Upper lobe of left lung (tissue), 6 donors: ENCODE measurements at regions not wholly inside any gene's neighbourhood (a gene's known extent, or its start where the extent isn't known, plus 50 kb on each side); places are given as distances from the start of the nearest gene placed in this dataset.
A peak's percentile ranks its signal among the peaks of the same experiment; 100 is the strongest.

Source experiments
- ATAC-seq, 2 donors: fragments of 200-7000 bp; cut with Tn5 transposase; one replicate each; pipeline ENCODE4 v1.9.1; 2022; ENCODE audit warnings: mild to moderate bottlenecking in 2 of 2, moderate library complexity in 2 of 2; ENCODE audit not compliant: low FRiP score in 2 of 2
- DNase-seq, 2 donors: peaks; one replicate each; pipeline ENCODE4 v3.0.0-alpha.2; 2019 to 2020
- H3K27ac ChIP-seq, 4 donors: fragments of 200-600 bp; sonication (generic); one replicate each; pipeline ENCODE4 v1.5.1; 2016 to 2019
- H3K27me3 ChIP-seq, 4 donors: fragments of 200-600 bp; sonication (generic); one replicate each; pipeline ENCODE4 v1.5.1; 2017 to 2019
- H3K36me3 ChIP-seq, 4 donors: fragments of 200-600 bp; sonication (generic); one replicate each; pipeline ENCODE4 v1.5.1; 2016 to 2019
- H3K4me1 ChIP-seq, 4 donors: fragments of 200-600 bp; sonication (generic); one replicate each; pipeline ENCODE4 v1.5.1; 2018 to 2019
- H3K4me3 ChIP-seq, 4 donors: fragments of 200-600 bp; sonication (generic); one replicate each; pipeline ENCODE4 v1.5.1; 2017 to 2019; ENCODE audit warnings: mild to moderate bottlenecking in 2 of 4, moderate library complexity in 1 of 4
- H3K9me3 ChIP-seq, 4 donors: fragments of 200-600 bp; sonication (generic); one replicate each; pipeline ENCODE4 v1.5.1; 2018 to 2019
- EP300 ChIP-seq, 4 donors: sonication (generic); formaldehyde crosslinking; IDR thresholded peaks; one replicate each; pipeline ENCODE4 v1.5.1; 2017; ENCODE audit warnings: antibody characterized with exemption in 4 of 4, control low read depth in 2 of 4
- POLR2A ChIP-seq, 4 donors: fragments of 450-650 bp; IDR thresholded peaks; one replicate each; pipeline ENCODE4 v1.5.1; 2016 to 2017; ENCODE audit warnings: antibody characterized with exemption in 4 of 4, mild to moderate bottlenecking in 2 of 4
- POLR2AphosphoS5 ChIP-seq, 2 donors: sonication (generic); formaldehyde crosslinking; IDR thresholded peaks; one replicate each; pipeline ENCODE4 v1.5.1; 2017; ENCODE audit warnings: antibody characterized with exemption in 2 of 2
- WGBS, 2 donors: methylation state at CpG; one replicate each; pipeline ENCODE4 v1.1.5; 2017 to 2018; 5-methylcytosine and 5-hydroxymethylcytosine counted together
- TF ChIP-seq, protein P1 (sequence below), 6 experiments: fragments of 450-650 bp in 4 of 6; fragments of 200-600 bp in 2 of 6; sonication (generic) in 2 of 6; IDR thresholded peaks; one replicate each; pipeline ENCODE4 v1.5.1; 2016 to 2019; ENCODE audit warnings: antibody characterized with exemption in 6 of 6
- donor health status: DM: no; HTN: no; CAD: no; lungs with moderate emphysema.
- donor health status: DM: no; HTN: yes; CAD: no; lungs with severe emphysema.

DNA sequence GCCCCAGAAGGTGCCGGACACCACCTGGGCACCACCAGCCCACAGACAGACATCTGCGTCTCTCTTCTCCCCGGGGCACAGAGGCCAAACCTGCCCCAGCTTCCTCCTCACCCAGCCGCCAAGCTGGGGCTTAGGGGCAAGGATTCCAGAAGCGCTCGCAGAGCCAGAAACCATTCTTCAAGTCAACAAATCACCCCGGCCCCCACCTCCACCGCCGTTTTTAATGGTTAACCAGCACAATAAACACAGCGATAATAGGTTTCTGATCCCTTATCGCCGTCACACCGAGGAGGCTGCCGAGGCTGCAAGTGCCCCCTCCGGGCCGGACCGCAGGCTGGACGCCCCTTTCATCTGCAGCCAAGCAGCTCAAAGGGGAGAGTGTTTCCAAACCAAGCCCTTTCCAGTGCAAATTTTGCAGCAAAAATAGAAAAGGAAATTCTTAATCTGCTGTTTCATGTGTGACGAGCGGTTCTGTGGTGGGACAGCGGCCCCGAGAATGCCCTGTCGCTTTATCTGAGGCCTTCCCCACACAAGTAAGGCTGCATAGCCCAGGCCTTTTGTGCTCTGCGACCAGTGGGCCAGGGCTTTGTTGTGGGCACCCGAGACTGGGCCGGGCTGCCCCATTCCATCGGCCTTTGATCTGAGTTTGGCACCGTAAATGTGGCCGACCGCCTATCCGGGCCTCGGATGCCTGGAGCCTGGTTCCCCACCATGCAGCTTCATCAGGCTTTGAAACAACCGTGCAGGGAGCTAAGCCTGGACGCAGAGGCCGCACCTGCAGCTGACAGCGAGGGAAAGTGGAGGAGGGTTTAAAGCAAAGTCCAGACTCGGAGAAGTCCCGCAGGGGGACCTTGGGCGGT is 83.2 kb downstream of the FOXL3 start:
- Histone ChIP-seq H3K9me3 (no peaks in the 10 kb centered on the region), H3K27ac (no peak overlapping the region), H3K27me3 (no peaks in the 10 kb centered on the region), H3K36me3 (no peaks in the 10 kb centered on the region), H3K4me1 (peaks cover 0 to 6% (median 0%) of the 10 kb centered on the region in 4 donors), H3K4me3 (no peak overlapping the region)
- TF ChIP-seq POLR2AphosphoS5 (IDR thresholded peaks at IDR 0.05) (no peak), EP300 (IDR thresholded peaks at IDR 0.05) (no peak), POLR2A (IDR thresholded peaks at IDR 0.05) (no peak)
- TF ChIP-seq, protein P1, sequence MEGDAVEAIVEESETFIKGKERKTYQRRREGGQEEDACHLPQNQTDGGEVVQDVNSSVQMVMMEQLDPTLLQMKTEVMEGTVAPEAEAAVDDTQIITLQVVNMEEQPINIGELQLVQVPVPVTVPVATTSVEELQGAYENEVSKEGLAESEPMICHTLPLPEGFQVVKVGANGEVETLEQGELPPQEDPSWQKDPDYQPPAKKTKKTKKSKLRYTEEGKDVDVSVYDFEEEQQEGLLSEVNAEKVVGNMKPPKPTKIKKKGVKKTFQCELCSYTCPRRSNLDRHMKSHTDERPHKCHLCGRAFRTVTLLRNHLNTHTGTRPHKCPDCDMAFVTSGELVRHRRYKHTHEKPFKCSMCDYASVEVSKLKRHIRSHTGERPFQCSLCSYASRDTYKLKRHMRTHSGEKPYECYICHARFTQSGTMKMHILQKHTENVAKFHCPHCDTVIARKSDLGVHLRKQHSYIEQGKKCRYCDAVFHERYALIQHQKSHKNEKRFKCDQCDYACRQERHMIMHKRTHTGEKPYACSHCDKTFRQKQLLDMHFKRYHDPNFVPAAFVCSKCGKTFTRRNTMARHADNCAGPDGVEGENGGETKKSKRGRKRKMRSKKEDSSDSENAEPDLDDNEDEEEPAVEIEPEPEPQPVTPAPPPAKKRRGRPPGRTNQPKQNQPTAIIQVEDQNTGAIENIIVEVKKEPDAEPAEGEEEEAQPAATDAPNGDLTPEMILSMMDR (IDR thresholded peaks at IDR 0.05), result no peak
- DNase-seq, result peak; percentile 15 to 71
- ATAC-seq, result no peak
- WGBS, 2 donors, result 61 to 68% methylated on average over 39 of the region's 39 CpGs

DNA sequence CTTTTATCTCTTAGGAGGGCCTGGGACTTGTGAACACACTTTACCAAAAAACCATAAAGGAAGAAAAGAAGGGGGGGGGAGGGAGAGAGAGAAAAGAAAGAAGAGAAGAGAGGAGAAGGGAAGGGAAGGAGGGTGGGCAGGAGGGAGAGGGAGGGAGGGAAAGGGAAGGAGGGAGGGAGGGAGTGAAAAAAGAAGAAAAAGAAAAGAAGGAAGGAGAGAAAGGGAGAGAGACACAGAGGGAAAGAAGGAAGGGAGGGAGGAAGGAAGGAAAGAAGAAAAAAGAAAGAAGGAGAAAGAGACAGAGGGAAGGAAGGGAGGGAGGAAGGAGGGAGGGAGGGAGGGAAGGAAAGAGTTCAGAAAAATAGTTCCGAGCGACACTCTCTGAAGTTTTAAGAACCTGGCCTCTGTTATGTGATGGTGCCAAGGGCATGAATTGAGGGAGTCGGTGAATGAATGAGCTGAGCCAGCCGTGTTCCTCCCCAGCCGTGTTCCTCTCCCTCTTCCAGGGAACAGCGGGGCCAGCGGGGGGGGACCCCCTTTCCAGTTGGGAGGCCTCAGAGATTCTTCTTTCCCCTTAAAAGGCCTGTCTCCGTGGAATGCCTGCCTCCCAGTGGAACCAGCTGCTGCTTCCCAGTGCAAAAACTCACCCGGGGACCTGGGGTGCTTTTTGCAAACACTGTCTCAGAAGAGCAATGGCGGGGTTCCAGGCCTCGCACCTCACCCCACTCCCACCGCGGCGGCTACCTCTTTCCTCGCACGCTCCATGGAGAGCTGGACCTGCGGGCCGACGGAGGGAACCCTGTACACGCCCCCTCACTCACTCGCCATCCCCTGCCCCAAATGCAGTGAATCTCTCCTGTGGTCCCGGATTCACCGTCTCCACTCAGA is 84.1 kb downstream of the FOXL3 start:
- H3K4me1 ChIP-seq, result peaks cover 3 to 8% (median 4%) of the 10 kb centered on the region in 4 donors
- WGBS, 2 donors, result 76 to 83% methylated on average over 21 to 23 of the region's 23 CpGs

DNA sequence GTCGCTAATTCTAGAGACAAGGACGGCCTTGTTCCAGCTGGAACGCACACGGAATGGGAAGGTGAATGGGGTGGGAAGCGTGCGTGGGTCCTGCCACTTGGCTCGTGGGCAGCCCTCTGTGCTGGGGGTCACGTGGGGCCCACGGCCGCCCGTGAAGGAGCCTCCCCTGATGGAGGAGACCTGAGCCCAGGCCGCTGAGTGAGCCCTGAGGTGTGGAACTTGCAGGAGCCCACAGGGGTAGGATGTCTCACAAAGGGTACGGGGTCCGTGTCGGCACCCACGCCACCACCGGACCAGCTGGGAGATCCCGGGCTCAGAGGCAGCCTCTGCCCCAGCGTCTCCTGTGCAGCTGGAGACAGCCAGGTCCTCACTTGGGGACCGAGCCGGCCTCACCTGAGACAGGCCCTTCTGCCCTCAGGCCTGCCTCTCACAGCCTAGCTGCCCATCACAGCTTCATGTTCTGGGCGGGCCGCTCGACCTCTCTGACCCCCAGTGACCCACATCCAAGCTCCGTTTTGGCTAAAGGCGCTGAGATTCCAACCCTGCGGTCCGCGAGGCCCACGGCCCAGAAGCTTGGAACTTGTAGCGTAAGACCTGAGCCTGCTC is 84.8 kb downstream of the FOXL3 start:
- ATAC-seq (no peak), DNase-seq (peak; percentile 18 to 73)
- no peak overlapping the region for H3K4me3 ChIP-seq
- H3K36me3 ChIP-seq, result no peaks in the 10 kb centered on the region
- WGBS, 2 donors, result 95% methylated on average over 13 to 31 of the region's 31 CpGs
- peaks cover 9 to 15% (median 11%) of the 10 kb centered on the region in 4 donors for H3K4me1 ChIP-seq
- H3K27me3 ChIP-seq, result no peaks in the 10 kb centered on the region
- TF ChIP-seq POLR2A (IDR thresholded peaks at IDR 0.05) (no peak), EP300 (IDR thresholded peaks at IDR 0.05) (no peak), POLR2AphosphoS5 (IDR thresholded peaks at IDR 0.05) (no peak)
- TF ChIP-seq, protein P1 (IDR thresholded peaks at IDR 0.05), result no peak
- H3K27ac ChIP-seq, result no peak overlapping the region
- H3K9me3 ChIP-seq, result no peaks in the 10 kb centered on the region

More for the DNA sequence above, 84.1 kb downstream of the FOXL3 start:
- H3K36me3 ChIP-seq, result no peaks in the 10 kb centered on the region
- H3K27ac ChIP-seq, result no peak overlapping the region
- H3K4me3 ChIP-seq, result no peak overlapping the region
- H3K27me3 ChIP-seq, result no peaks in the 10 kb centered on the region
- peak in 1 of 2 donors; percentile 10 for DNase-seq
- H3K9me3 ChIP-seq, result no peaks in the 10 kb centered on the region
- TF ChIP-seq, protein P1 (IDR thresholded peaks at IDR 0.05), result no peak
- TF ChIP-seq POLR2A (IDR thresholded peaks at IDR 0.05) (no peak), POLR2AphosphoS5 (IDR thresholded peaks at IDR 0.05) (no peak), EP300 (IDR thresholded peaks at IDR 0.05) (no peak)
- no peak for ATAC-seq

DNA sequence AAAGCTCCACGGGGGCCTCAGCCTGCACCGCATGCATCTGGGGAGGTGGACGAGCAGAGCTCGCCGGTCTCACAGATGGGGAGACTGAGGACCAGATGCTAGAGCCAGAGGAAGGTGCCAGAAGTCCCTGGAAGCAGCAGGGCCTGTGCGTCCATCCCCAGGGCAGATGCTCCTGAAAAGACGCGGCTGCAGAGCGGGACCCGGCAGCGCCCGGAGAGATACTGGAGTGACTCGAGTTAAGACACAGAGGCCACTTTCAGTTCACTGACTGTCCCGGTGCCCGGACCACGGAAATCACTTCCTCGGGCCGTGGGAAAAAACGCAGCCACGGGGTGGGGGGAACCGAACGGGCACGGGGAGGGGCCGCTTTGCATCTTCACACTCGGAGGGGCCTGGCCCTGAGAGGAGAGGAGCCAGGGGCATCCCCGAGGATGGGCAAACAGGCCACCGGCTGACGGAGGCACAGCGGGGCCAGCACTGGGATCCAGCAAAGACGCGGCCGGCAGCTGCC is 85.4 kb downstream of the FOXL3 start:
- Histone ChIP-seq H3K4me1 (peaks cover 11 to 21% (median 14%) of the 10 kb centered on the region in 4 donors), H3K36me3 (no peaks in the 10 kb centered on the region), H3K9me3 (no peaks in the 10 kb centered on the region), H3K4me3 (no peak overlapping the region), H3K27me3 (no peaks in the 10 kb centered on the region), H3K27ac (no peak overlapping the region)
- TF ChIP-seq EP300 (IDR thresholded peaks at IDR 0.05) (no peak), POLR2A (IDR thresholded peaks at IDR 0.05) (no peak), POLR2AphosphoS5 (IDR thresholded peaks at IDR 0.05) (no peak)
- TF ChIP-seq, protein P1 (IDR thresholded peaks at IDR 0.05), result no peak
- WGBS, 2 donors, result 70 to 77% methylated on average over 4 to 32 of the region's 32 CpGs
- DNase-seq, result peak; percentile 17 to 67
- no peak for ATAC-seq
